Fibroblast of the aortic adventitia (primary cell): ENCODE measurements at regions not wholly inside any gene's neighbourhood (a gene's known extent, or its start where the extent isn't known, plus 50 kb on each side); places are given as distances from the start of the nearest gene placed in this dataset.
A peak's percentile ranks its signal among the peaks of the same experiment; 100 is the strongest.

Experiments
- DNase-seq: peaks from one replicate; pipeline ENCODE4 v3.0.0-alpha.2; 2010; ENCODE audit warnings: low read depth
- H3K4me3 ChIP-seq: 2 replicates; pipeline ENCODE4 v1.5.1; 2011; ENCODE audit warnings: low read depth, mild to moderate bottlenecking, control low read depth, low read length, moderate library complexity
- TF ChIP-seq, protein P1 (sequence below): IDR thresholded peaks from 2 replicates; pipeline ENCODE4 v1.5.1; 2011; ENCODE audit warnings: mild to moderate bottlenecking, low read length, control low read depth, inconsistent platforms; ENCODE audit not compliant: insufficient read depth

GRCh38 chr3:87175732-87176131, 51.4 kb upstream of the CHMP2B start:
- TF ChIP-seq, protein P1, sequence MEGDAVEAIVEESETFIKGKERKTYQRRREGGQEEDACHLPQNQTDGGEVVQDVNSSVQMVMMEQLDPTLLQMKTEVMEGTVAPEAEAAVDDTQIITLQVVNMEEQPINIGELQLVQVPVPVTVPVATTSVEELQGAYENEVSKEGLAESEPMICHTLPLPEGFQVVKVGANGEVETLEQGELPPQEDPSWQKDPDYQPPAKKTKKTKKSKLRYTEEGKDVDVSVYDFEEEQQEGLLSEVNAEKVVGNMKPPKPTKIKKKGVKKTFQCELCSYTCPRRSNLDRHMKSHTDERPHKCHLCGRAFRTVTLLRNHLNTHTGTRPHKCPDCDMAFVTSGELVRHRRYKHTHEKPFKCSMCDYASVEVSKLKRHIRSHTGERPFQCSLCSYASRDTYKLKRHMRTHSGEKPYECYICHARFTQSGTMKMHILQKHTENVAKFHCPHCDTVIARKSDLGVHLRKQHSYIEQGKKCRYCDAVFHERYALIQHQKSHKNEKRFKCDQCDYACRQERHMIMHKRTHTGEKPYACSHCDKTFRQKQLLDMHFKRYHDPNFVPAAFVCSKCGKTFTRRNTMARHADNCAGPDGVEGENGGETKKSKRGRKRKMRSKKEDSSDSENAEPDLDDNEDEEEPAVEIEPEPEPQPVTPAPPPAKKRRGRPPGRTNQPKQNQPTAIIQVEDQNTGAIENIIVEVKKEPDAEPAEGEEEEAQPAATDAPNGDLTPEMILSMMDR, result no peak
- no peak overlapping the region for H3K4me3 ChIP-seq
- no peak for DNase-seq

DNA sequence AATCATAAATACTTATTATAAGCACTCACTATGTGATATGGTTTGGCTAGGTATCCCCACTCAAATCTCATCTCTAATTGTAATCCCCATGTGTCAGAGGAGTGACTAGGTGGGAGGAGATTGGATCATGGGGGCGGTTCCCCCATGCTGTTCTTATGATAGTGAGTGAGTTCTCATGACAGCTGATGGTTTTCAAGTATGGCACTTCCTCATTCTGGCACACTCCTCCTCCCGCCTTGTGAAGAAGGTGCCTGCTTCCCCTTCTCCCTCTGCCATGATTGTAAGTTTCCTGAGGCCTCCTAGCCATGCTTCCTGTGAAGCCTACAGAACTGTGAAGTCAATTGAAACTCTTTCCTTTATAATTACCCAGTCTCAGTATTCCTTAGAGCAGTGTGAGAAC, 53.3 kb upstream of the CHMP2B start:
- H3K4me3 ChIP-seq, result no peak overlapping the region
- DNase-seq, result no peak
- TF ChIP-seq, protein P1, result no peak

GRCh38 chr3:87173071-87173470, 54.0 kb upstream of the CHMP2B start:
- DNase-seq, result no peak
- TF ChIP-seq, protein P1, result no peak
- no peak overlapping the region for H3K4me3 ChIP-seq

DNA sequence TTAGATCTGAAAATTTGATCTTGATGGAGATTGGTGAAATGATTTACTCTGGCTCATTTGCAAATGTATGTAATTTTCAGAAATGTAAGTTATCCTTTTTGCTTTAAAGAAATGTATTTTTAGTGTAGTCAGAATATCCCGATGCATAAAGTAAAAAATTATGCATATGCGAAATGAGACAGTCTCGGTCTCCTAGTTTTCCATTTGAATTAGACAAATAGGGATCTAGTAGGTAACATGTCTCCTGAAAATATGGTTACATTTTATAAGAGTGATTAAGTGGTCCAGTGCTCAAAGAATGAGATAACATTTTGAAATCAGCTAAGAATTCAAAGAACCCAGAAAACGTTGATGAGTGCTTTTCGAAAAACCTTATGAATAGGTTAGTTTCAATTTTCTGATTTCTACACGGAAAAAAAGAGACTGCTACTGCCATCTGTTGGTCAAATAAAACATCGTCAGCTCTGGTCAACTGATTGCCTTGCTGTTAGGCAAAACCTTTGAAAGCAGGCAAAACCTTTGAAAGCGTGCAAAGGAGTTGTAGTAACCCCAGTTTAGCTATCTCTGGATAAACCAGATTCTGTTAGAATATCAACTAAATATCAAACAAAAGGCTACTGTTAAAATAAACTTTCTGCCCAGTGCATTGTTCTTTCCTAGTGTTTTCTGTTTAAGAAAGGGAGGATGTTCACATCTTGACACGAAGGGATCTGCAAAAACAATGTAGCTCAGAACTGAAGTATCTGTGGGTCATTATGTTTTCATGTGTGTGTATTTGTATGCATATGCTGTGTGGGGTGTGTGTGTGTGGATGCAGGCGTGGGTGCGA, 59.3 kb upstream of the CHMP2B start:
- H3K4me3 ChIP-seq, result peak overlapping the region; percentile 59
- TF ChIP-seq, protein P1, result peak; percentile 69
- peak; percentile 77 for DNase-seq

DNA sequence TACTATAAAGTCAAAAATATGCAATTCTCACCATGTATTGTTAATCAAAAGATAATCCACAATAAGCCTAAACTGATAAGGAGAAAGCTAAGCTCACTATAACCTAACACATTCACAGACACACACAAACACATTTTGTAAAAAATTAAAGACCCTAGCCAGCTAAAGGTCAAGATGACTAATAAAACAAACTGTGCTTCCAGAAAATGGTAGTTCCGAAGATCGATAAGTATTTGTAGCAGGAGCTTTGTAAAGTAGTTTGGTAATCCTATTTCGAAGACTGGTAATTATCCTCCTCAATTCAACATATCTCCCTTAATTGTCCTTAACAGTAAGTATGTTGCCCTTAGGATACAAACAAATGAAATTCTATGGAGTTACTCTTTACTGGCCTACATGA, 62.9 kb upstream of the CHMP2B start:
- TF ChIP-seq, protein P1, result no peak
- H3K4me3 ChIP-seq, result no peak overlapping the region
- no peak for DNase-seq

DNA sequence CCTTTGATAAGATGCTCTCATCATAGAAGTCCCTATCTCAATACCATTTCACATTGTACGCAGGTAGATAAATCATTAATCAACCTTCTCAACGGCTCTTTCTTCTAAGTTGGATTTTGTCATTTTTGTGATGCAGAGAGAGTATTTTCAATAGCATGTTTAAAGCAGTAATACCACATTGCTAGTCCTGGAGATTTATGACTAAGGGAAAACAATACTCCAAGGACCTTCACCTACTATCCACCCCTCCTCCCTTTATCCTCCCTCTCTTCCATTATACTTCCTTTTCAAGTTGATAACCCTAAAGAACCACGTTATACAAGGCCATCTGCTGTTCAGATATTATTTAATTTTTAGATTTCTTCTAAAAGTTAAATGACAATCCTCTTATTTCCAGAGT, 65.3 kb upstream of the CHMP2B start:
- TF ChIP-seq, protein P1, result no peak

DNA sequence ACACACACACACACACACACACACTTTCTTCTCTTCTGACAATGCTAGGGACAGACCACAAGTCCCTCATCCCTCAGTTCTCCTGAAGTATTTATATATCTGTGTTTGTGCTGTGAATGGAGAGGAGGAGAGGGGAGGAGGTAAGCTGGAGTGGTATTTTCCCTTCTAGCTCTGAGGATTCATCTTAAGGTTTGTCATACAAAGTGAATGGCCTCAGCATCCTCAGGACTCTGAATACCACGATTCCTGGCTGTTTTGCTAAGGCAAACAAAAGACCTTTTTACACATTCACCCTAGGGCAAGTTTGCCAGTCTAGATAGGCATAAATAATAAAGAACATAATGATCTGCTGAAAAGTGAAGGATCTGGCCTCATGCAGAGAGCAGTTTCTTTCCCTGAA, 65.7 kb upstream of the CHMP2B start:
- TF ChIP-seq, protein P1, result no peak
- H3K4me3 ChIP-seq, result no peak overlapping the region
- DNase-seq, result no peak

More for the DNA sequence above, 65.3 kb upstream of the CHMP2B start:
- no peak for DNase-seq
- no peak overlapping the region for H3K4me3 ChIP-seq
